ENCODE measurements at regions not wholly inside any gene's neighbourhood (a gene's known extent, or its start where the extent isn't known, plus 50 kb on each side); places are given as distances from the start of the nearest gene placed in this dataset.

- TF ChIP-seq CTCF (IDR thresholded peaks at IDR 0.05; ENCODE audit: borderline replicate concordance, extremely low read depth, low read length, poor library complexity, severe bottlenecking) (no peak), EZH2 (IDR thresholded peaks at IDR 0.05; ENCODE audit: borderline replicate concordance, low read depth, low read length, severe bottlenecking) (no peak)
These were observed 109.9 kb upstream of the RAP2B start for GRCh38 chr3:153052096-153052460.
